GM12878 (cell line): ENCODE measurements at regions not wholly inside any gene's neighbourhood (a gene's known extent, or its start where the extent isn't known, plus 50 kb on each side); places are given as distances from the start of the nearest gene placed in this dataset.

Experiments
- CHD4 ChIP-seq: fragments of 200-600 bp; sonication (generic); IDR thresholded peaks from 2 replicates; pipeline ENCODE4 v1.6.1; 2016; ENCODE audit warnings: mild to moderate bottlenecking
- FOS ChIP-seq: IDR thresholded peaks from 3 replicates; pipeline ENCODE4 v1.6.1; 2011; ENCODE audit warnings: borderline replicate concordance; ENCODE audit not compliant: insufficient read length; ENCODE audit errors: extremely low read depth
- POLR2A ChIP-seq: IDR thresholded peaks from 2 replicates; pipeline ENCODE4 v1.6.1; 2011; ENCODE audit warnings: low read depth, mild to moderate bottlenecking, low read length
- POLR2AphosphoS2 ChIP-seq: IDR thresholded peaks from 2 replicates; pipeline ENCODE4 v1.6.1; 2011; ENCODE audit warnings: low read depth, mild to moderate bottlenecking, low read length, improper control_type of control experiment, moderate library complexity
- SP1 ChIP-seq: IDR thresholded peaks from one replicate; pipeline ENCODE4 v1.6.1; 2011; ENCODE audit warnings: low read depth, low read length
- YY1 ChIP-seq: IDR thresholded peaks from 2 replicates; pipeline ENCODE4 v1.6.1; 2011; ENCODE audit warnings: low read depth, mild to moderate bottlenecking, low read length
- TF ChIP-seq, protein P1 (sequence below): IDR thresholded peaks from 2 replicates; pipeline ENCODE4 v1.6.1; 2011; ENCODE audit warnings: low read depth, low read length, improper control_type of control experiment, borderline replicate concordance

DNA sequence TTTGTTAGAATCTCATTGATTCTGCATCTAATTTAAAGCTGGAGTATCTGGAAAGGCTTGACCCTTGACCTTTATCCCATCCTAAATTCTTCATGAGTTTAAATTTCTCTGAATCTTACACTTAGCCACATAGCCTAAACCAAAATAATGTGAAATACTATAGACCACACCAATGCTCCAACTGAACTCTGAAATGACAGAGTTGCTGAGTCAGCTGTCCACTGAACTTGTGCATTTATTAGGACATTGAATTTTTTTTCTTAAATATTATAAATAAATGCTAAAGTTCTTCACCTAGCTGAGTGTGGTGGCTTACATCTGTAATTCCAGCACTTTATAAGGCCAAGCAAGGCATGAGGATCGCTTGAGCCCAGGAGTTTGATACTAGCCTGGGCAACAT is 390.9 kb upstream of the PFKP start:
- TF ChIP-seq POLR2AphosphoS2 (no peak), FOS (no peak), POLR2A (no peak), SP1 (no peak), YY1 (no peak), CHD4 (no peak)
- TF ChIP-seq, protein P1, sequence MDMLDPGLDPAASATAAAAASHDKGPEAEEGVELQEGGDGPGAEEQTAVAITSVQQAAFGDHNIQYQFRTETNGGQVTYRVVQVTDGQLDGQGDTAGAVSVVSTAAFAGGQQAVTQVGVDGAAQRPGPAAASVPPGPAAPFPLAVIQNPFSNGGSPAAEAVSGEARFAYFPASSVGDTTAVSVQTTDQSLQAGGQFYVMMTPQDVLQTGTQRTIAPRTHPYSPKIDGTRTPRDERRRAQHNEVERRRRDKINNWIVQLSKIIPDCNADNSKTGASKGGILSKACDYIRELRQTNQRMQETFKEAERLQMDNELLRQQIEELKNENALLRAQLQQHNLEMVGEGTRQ = no peak
